Astrocyte (in vitro differentiated cells and primary cell): ENCODE measurements at regions not wholly inside any gene's neighbourhood (a gene's known extent, or its start where the extent isn't known, plus 50 kb on each side); places are given as distances from the start of the nearest gene placed in this dataset.

Experiments
- DNase-seq: peaks from one replicate; pipeline ENCODE4 v3.0.0-alpha.2; 2010; ENCODE audit warnings: low read depth
- FAIRE-seq: peaks from 2 replicates; lab custom pipeline; 2011; peaks lifted over from hg19 to GRCh38; lab: Jason Lieb, UNC
- H2AFZ ChIP-seq: 2 replicates; pipeline ENCODE4 v1.6.0; 2012; ENCODE audit warnings: low read depth, low read length, inconsistent platforms
- H3K27ac ChIP-seq: 2 replicates; pipeline ENCODE4 v1.5.1; 2011; ENCODE audit warnings: low read depth, low read length, inconsistent platforms
- H3K27me3 ChIP-seq: 2 replicates; pipeline ENCODE4 v1.6.0; 2011; ENCODE audit warnings: low read length, inconsistent platforms; ENCODE audit not compliant: insufficient read depth
- H3K36me3 ChIP-seq: 2 replicates; pipeline ENCODE4 v1.5.1; 2011; ENCODE audit warnings: low read length, inconsistent platforms; ENCODE audit not compliant: insufficient read depth
- H3K4me1 ChIP-seq: 2 replicates; pipeline ENCODE4 v1.5.1; 2011; ENCODE audit warnings: low read length, inconsistent platforms; ENCODE audit not compliant: insufficient read depth
- H3K4me2 ChIP-seq: 2 replicates; pipeline ENCODE4 v1.6.0; 2012; ENCODE audit warnings: low read length, inconsistent platforms
- H3K4me3 ChIP-seq: 2 replicates; pipeline ENCODE4 v1.5.1; 2011; ENCODE audit warnings: low read depth, mild to moderate bottlenecking, low read length, inconsistent platforms; ENCODE audit not compliant: insufficient read depth
- H3K79me2 ChIP-seq: 2 replicates; pipeline ENCODE4 v1.6.0; 2012; ENCODE audit warnings: mild to moderate bottlenecking, low read length, inconsistent platforms; ENCODE audit not compliant: insufficient read depth
- H3K9ac ChIP-seq: 2 replicates; pipeline ENCODE4 v1.6.0; 2012; ENCODE audit warnings: mild to moderate bottlenecking, low read length, inconsistent platforms
- H3K9me3 ChIP-seq: 2 replicates; pipeline ENCODE4 v1.5.1; 2012; ENCODE audit warnings: low read depth, mild to moderate bottlenecking, low read length, inconsistent platforms; ENCODE audit not compliant: insufficient read depth
- H4K20me1 ChIP-seq: 2 replicates; pipeline ENCODE4 v1.6.0; 2012; ENCODE audit warnings: low read length, inconsistent platforms; ENCODE audit not compliant: insufficient read depth
- H3K27ac Mint-ChIP-seq: one replicate; pipeline ENCODE4 v1.8.0; 2021; ENCODE audit warnings: mild to moderate bottlenecking, mixed read lengths; ENCODE audit not compliant: unreplicated experiment
- H3K27me3 Mint-ChIP-seq: one replicate; pipeline ENCODE4 v1.8.0; 2021; ENCODE audit warnings: low read depth, mixed read lengths; ENCODE audit not compliant: unreplicated experiment
- H3K36me3 Mint-ChIP-seq: one replicate; pipeline ENCODE4 v1.8.0; 2021; ENCODE audit warnings: low read depth, mixed read lengths; ENCODE audit not compliant: unreplicated experiment
- H3K4me1 Mint-ChIP-seq: one replicate; pipeline ENCODE4 v1.8.0; 2021; ENCODE audit warnings: low read depth, mixed read lengths; ENCODE audit not compliant: unreplicated experiment
- H3K4me3 Mint-ChIP-seq: one replicate; pipeline ENCODE4 v1.8.0; 2021; ENCODE audit warnings: mild to moderate bottlenecking, moderate library complexity, mixed read lengths; ENCODE audit not compliant: unreplicated experiment
- H3K9me3 Mint-ChIP-seq: one replicate; pipeline ENCODE4 v1.8.0; 2021; ENCODE audit warnings: mild to moderate bottlenecking, mixed read lengths; ENCODE audit not compliant: unreplicated experiment
- CTCF ChIP-seq: IDR thresholded peaks from 2 replicates; pipeline ENCODE4 v1.5.1; 2011; ENCODE audit warnings: low read depth, mild to moderate bottlenecking, inconsistent platforms, low read length, moderate library complexity; ENCODE audit not compliant: insufficient read depth
- EZH2 ChIP-seq: IDR thresholded peaks from 2 replicates; pipeline ENCODE4 v1.6.1; 2012; ENCODE audit warnings: mild to moderate bottlenecking, low read length, inconsistent platforms; ENCODE audit not compliant: insufficient read depth

- no peaks in the 10 kb centered on the region for H3K27me3 ChIP-seq
- Mint-ChIP-seq H3K9me3 (peaks cover 6% of the 10 kb centered on the region), H3K4me3 (no peak overlapping the region), H3K36me3 (no peaks in the 10 kb centered on the region), H3K4me1 (no peaks in the 10 kb centered on the region), H3K27me3 (peaks cover 14% of the 10 kb centered on the region), H3K27ac (no peak overlapping the region)
- no peak overlapping the region for H3K4me3 ChIP-seq
- H3K4me2 ChIP-seq = no peak overlapping the region
- no peak for FAIRE-seq
- H3K4me1 ChIP-seq = no peaks in the 10 kb centered on the region
- no peaks in the 10 kb centered on the region for H3K79me2 ChIP-seq
- TF ChIP-seq CTCF (no peak), EZH2 (no peak)
- peaks cover 16% of the 10 kb centered on the region for H3K9me3 ChIP-seq
- no peaks in the 10 kb centered on the region for H4K20me1 ChIP-seq
- H3K27ac ChIP-seq = no peak overlapping the region
- H2AFZ ChIP-seq = no peak overlapping the region
- H3K36me3 ChIP-seq = no peaks in the 10 kb centered on the region
- no peak for DNase-seq
- no peak overlapping the region for H3K9ac ChIP-seq
Observed at GRCh38 chr1:5371270-5371669, 621.0 kb downstream of the NPHP4 start.

GRCh38 chr1:5370311-5370710, 621.9 kb downstream of the NPHP4 start:
- no peak overlapping the region for H3K4me2 ChIP-seq
- no peak for TF ChIP-seq CTCF
- no peak for TF ChIP-seq EZH2
- H3K27me3 Mint-ChIP-seq = peaks cover 18% of the 10 kb centered on the region
- no peak overlapping the region for H2AFZ ChIP-seq
- H3K27ac Mint-ChIP-seq = no peak overlapping the region
- FAIRE-seq = no peak
- no peak overlapping the region for H3K4me3 Mint-ChIP-seq
- H3K4me1 Mint-ChIP-seq = no peaks in the 10 kb centered on the region
- peaks cover 16% of the 10 kb centered on the region for H3K9me3 ChIP-seq
- no peak overlapping the region for H3K9ac ChIP-seq
- no peaks in the 10 kb centered on the region for H3K79me2 ChIP-seq
- no peaks in the 10 kb centered on the region for H3K36me3 Mint-ChIP-seq
- H3K4me3 ChIP-seq = no peak overlapping the region
- H3K9me3 Mint-ChIP-seq = peaks cover 6% of the 10 kb centered on the region
- H3K4me1 ChIP-seq = no peaks in the 10 kb centered on the region
- no peaks in the 10 kb centered on the region for H4K20me1 ChIP-seq
- no peaks in the 10 kb centered on the region for H3K27me3 ChIP-seq
- no peak for DNase-seq
- H3K27ac ChIP-seq = no peak overlapping the region
- H3K36me3 ChIP-seq = no peaks in the 10 kb centered on the region

- H3K4me3 ChIP-seq = no peak overlapping the region
- Mint-ChIP-seq H3K9me3 (peaks cover 6% of the 10 kb centered on the region), H3K4me1 (no peaks in the 10 kb centered on the region), H3K36me3 (no peaks in the 10 kb centered on the region), H3K27ac (no peak overlapping the region), H3K4me3 (no peak overlapping the region), H3K27me3 (peaks cover 28% of the 10 kb centered on the region)
- peaks cover 19% of the 10 kb centered on the region for H3K9me3 ChIP-seq
- FAIRE-seq (no peak), DNase-seq (no peak)
- no peaks in the 10 kb centered on the region for H3K79me2 ChIP-seq
- no peak overlapping the region for H3K27ac ChIP-seq
- no peak overlapping the region for H3K9ac ChIP-seq
- no peaks in the 10 kb centered on the region for H3K27me3 ChIP-seq
- no peaks in the 10 kb centered on the region for H3K4me1 ChIP-seq
- no peak overlapping the region for H2AFZ ChIP-seq
- no peak overlapping the region for H3K4me2 ChIP-seq
- no peaks in the 10 kb centered on the region for H3K36me3 ChIP-seq
- H4K20me1 ChIP-seq = no peaks in the 10 kb centered on the region
- no peak for TF ChIP-seq EZH2
- TF ChIP-seq CTCF = no peak
Observed at GRCh38 chr1:5369223-5369622, 623.0 kb downstream of the NPHP4 start.
